ENCODE measurements at regions not wholly inside any gene's neighbourhood (a gene's known extent, or its start where the extent isn't known, plus 50 kb on each side); places are given as distances from the start of the nearest gene placed in this dataset.

- peak; percentile 96 for DNase-seq (ENCODE audit: low spot score)
Observed at GRCh38 chr5:173764332-173765028, 123.7 kb upstream of the CPEB4 start.

GRCh38 chr5:173765029-173765644 is 123.0 kb upstream of the CPEB4 start:
- DNase-seq (ENCODE audit: low spot score): no peak

GRCh38 chr5:173765661-173766060 is 122.5 kb upstream of the CPEB4 start:
- no peak for DNase-seq (ENCODE audit: low spot score)

GRCh38 chr5:173767574-173768266 is 120.4 kb upstream of the CPEB4 start:
- DNase-seq (ENCODE audit: low spot score): no peak

- DNase-seq (ENCODE audit: low spot score): no peak
Observed at GRCh38 chr5:173768267-173768806, 119.8 kb upstream of the CPEB4 start.

GRCh38 chr5:173768891-173769290 is 119.3 kb upstream of the CPEB4 start:
- DNase-seq (ENCODE audit: low spot score): no peak

- no peak for DNase-seq (ENCODE audit: low spot score)
Observed at GRCh38 chr5:173770637-173771036, 117.5 kb upstream of the CPEB4 start.

GRCh38 chr5:173771121-173771724 is 116.9 kb upstream of the CPEB4 start:
- DNase-seq (ENCODE audit: low spot score): no peak

- no peak for DNase-seq (ENCODE audit: low spot score)
Observed at GRCh38 chr5:173771725-173772383, 116.3 kb upstream of the CPEB4 start.

- DNase-seq (ENCODE audit: low spot score): no peak
Observed at GRCh38 chr5:173772384-173773059, 115.6 kb upstream of the CPEB4 start.

- no peak for DNase-seq (ENCODE audit: low spot score)
Observed at GRCh38 chr5:173774271-173774761, 113.8 kb upstream of the CPEB4 start.

- no peak for DNase-seq (ENCODE audit: low spot score)
Observed at GRCh38 chr5:173775261-173776197, 112.6 kb upstream of the CPEB4 start.

- no peak for DNase-seq (ENCODE audit: low spot score)
Observed at GRCh38 chr5:173777149-173777548, 111.0 kb upstream of the CPEB4 start.

- DNase-seq (ENCODE audit: low spot score): no peak
Observed at GRCh38 chr5:173777674-173778073, 110.5 kb upstream of the CPEB4 start.

GRCh38 chr5:173778152-173778782 is 109.9 kb upstream of the CPEB4 start:
- no peak for DNase-seq (ENCODE audit: low spot score)

GRCh38 chr5:173778784-173779304 is 109.3 kb upstream of the CPEB4 start:
- DNase-seq (ENCODE audit: low spot score): no peak

- DNase-seq (ENCODE audit: low spot score): no peak
Observed at GRCh38 chr5:173780235-173781234, 107.6 kb upstream of the CPEB4 start.

- no peak for DNase-seq (ENCODE audit: low spot score)
Observed at GRCh38 chr5:173781432-173781815, 106.7 kb upstream of the CPEB4 start.
